T-cell (primary cell): ENCODE measurements at regions not wholly inside any gene's neighbourhood (a gene's known extent, or its start where the extent isn't known, plus 50 kb on each side); places are given as distances from the start of the nearest gene placed in this dataset.

Experiments
- ATAC-seq, 4 experiments: fragments of 200-7000 bp in 3 of 4; fragments of 150-1000 bp in 1 of 4; cut with Tn5 transposase; replicated peaks in 1 of 4; 1 replicate in 3 of 4; 2 replicates in 1 of 4; pipeline ENCODE4 v1.10.0; 2021; ENCODE audit warnings: moderate library complexity in 3 of 4, mild to moderate bottlenecking in 2 of 4, moderate number of reproducible peaks in 1 of 4
- CTCF ChIA-PET, 2 donors: fragments of 300-600 bp; sonication (Branson Sonifier 250); formaldehyde crosslinking; loops; one replicate each; lab custom pipeline; 2022; ENCODE audit warnings: antibody characterized with exemption in 2 of 2; lab: Charles Lee
- POLR2A ChIA-PET, 2 donors: fragments of 300-600 bp; sonication (Branson Sonifier 250); formaldehyde crosslinking; loops; one replicate each; lab custom pipeline; 2022; ENCODE audit warnings: antibody characterized with exemption in 2 of 2; lab: Charles Lee
- DNase-seq, 35 experiments: peaks; one replicate each; pipeline versions ENCODE4 v3.0.0 to v3.0.0-alpha.2; 2013 to 2023
- H3K27ac ChIP-seq: one replicate; pipeline ENCODE4 v1.5.1; 2013; ENCODE audit warnings: low read length
- H3K27me3 ChIP-seq, 2 experiments: replicated peaks in 1 of 2; 1 replicate in 1 of 2; 2 replicates in 1 of 2; pipeline versions ENCODE4 v1.6.1 to v1.7.0; 2013; ENCODE audit warnings: low read length in 1 of 2, mixed read lengths in 1 of 2; ENCODE audit not compliant: control insufficient read depth in 2 of 2, insufficient read depth in 2 of 2; ENCODE audit errors: extremely low read depth in 1 of 2
- H3K36me3 ChIP-seq, 2 donors: 1 replicate in 1 of 2; 2 replicates in 1 of 2; pipeline versions ENCODE4 v1.6.1 to v1.7.0; 2013; ENCODE audit warnings: low read length in 1 of 2; ENCODE audit not compliant: control insufficient read depth in 2 of 2, insufficient read depth in 1 of 2; ENCODE audit errors: extremely low read depth in 1 of 2
- H3K4me1 ChIP-seq, 2 experiments: 1 replicate in 1 of 2; 2 replicates in 1 of 2; pipeline versions ENCODE4 v1.6.1 to v1.7.0; 2013; ENCODE audit warnings: low read length in 2 of 2, mixed read lengths in 1 of 2; ENCODE audit not compliant: insufficient read depth in 2 of 2, control insufficient read depth in 1 of 2; ENCODE audit errors: extremely low read depth in 1 of 2
- H3K4me3 ChIP-seq, 2 donors: 1 replicate in 1 of 2; 2 replicates in 1 of 2; pipeline versions ENCODE4 v1.5.1 to v1.7.0; 2013; ENCODE audit warnings: mild to moderate bottlenecking in 2 of 2, low read length in 1 of 2, moderate library complexity in 1 of 2; ENCODE audit not compliant: control insufficient read depth in 1 of 2; ENCODE audit errors: extremely low read depth in 1 of 2
- H3K9me3 ChIP-seq: 2 replicates; pipeline ENCODE4 v1.7.0; 2013
- H3K27ac Mint-ChIP-seq, 2 donors: one replicate each; pipeline ENCODE4 v1.8.0; 2020 to 2021; ENCODE audit warnings: mild to moderate bottlenecking in 2 of 2, mixed read lengths in 2 of 2
- H3K27me3 Mint-ChIP-seq, 2 donors: one replicate each; pipeline ENCODE4 v1.8.0; 2021 to 2022; ENCODE audit warnings: mixed read lengths in 2 of 2
- H3K36me3 Mint-ChIP-seq: one replicate; pipeline ENCODE4 v1.8.0; 2021; ENCODE audit warnings: mixed read lengths
- H3K4me1 Mint-ChIP-seq, 3 donors: one replicate each; pipeline ENCODE4 v1.8.0; 2020 to 2022; ENCODE audit warnings: mixed read lengths in 3 of 3, mild to moderate bottlenecking in 1 of 3
- H3K4me3 Mint-ChIP-seq, 3 donors: one replicate each; pipeline ENCODE4 v1.8.0; 2020 to 2022; ENCODE audit warnings: mild to moderate bottlenecking in 3 of 3, mixed read lengths in 3 of 3, moderate library complexity in 3 of 3
- H3K9me3 Mint-ChIP-seq, 3 donors: one replicate each; pipeline ENCODE4 v1.8.0; 2020 to 2022; ENCODE audit warnings: mixed read lengths in 3 of 3
- WGBS: methylation state at CpG from one replicate; pipeline ENCODE4 v1.1.5; 2013; ENCODE audit warnings: missing lambda C conversion rate; ENCODE audit not compliant: insufficient coverage; 5-methylcytosine and 5-hydroxymethylcytosine counted together

DNA sequence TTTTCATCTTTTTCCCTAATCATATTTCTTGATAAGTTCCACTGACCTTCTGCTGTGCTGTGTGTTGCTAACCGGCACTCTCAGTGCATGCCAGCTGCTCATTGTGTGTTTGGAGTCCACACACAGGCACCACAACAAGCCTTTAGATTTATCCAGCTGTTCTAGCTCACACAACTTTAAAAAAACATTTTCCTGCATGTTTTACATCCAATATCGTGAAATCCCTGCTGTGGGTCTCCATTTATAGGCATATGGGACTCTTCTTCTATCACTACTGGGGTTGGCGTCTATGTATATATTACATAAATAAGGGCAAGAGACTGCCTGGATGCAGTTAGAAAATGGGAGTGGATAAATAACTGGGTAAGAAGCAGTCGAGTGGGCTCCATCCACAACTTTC lies 183.6 kb upstream of the ADARB2 start:
- no peaks in the 10 kb centered on the region for H3K9me3 ChIP-seq
- no peak for ATAC-seq
- no peak overlapping the region for H3K27ac ChIP-seq
- DNase-seq = no peak
- Mint-ChIP-seq H3K27ac (no peak overlapping the region), H3K4me3 (no peak overlapping the region), H3K36me3 (peaks cover 3% of the 10 kb centered on the region), H3K27me3 (peaks cover 2 to 6% of the 10 kb centered on the region in 2 donors), H3K9me3 (peaks cover 0 to 11% (median 2%) of the 10 kb centered on the region in 3 donors), H3K4me1 (peaks cover 5 to 23% (median 14%) of the 10 kb centered on the region in 3 donors)
- no peak overlapping the region for H3K4me3 ChIP-seq
- H3K4me1 ChIP-seq = peaks cover 0 to 9% of the 10 kb centered on the region in 2 experiments
- peaks cover 0 to 2% of the 10 kb centered on the region in 2 experiments for H3K27me3 ChIP-seq
- CTCF ChIA-PET = no interaction called here
- WGBS = 100% methylated on average over 1 of the region's 4 CpGs
- H3K36me3 ChIP-seq = no peaks in the 10 kb centered on the region
- POLR2A ChIA-PET = no interaction called here

DNA sequence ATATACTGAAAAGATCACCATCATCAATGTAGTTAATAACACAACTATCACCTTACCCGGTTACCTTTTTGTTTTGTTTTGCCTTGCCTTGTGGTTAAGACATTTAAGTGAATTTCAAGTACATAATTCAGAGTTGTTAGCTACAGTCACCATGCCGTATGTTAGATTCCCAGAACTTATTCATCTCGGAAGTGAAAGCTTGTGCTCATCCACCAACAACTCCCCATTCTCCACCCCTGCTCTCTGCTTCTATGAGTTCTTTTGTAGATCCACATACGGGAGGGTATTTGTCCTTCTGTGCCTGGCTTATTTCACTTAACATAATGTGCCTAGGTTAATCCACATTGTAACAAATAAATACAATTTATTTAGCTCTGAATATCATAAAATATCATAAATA lies 182.8 kb upstream of the ADARB2 start:
- Histone ChIP-seq H3K36me3 (no peaks in the 10 kb centered on the region), H3K4me1 (peaks cover 0 to 9% of the 10 kb centered on the region in 2 experiments), H3K9me3 (no peaks in the 10 kb centered on the region), H3K27me3 (peaks cover 0 to 2% of the 10 kb centered on the region in 2 experiments), H3K27ac (no peak overlapping the region), H3K4me3 (no peak overlapping the region)
- ChIA-PET POLR2A (no interaction called here), CTCF (no interaction called here)
- Mint-ChIP-seq H3K27ac (no peak overlapping the region), H3K4me1 (peaks cover 5 to 23% (median 14%) of the 10 kb centered on the region in 3 donors), H3K9me3 (peaks cover 0 to 11% (median 2%) of the 10 kb centered on the region in 3 donors), H3K36me3 (peaks cover 3% of the 10 kb centered on the region), H3K4me3 (no peak overlapping the region), H3K27me3 (peaks cover 2 to 6% of the 10 kb centered on the region in 2 donors)
- ATAC-seq (no peak), DNase-seq (no peak)
- WGBS = 56% methylated on average over 2 of the region's 4 CpGs

DNA sequence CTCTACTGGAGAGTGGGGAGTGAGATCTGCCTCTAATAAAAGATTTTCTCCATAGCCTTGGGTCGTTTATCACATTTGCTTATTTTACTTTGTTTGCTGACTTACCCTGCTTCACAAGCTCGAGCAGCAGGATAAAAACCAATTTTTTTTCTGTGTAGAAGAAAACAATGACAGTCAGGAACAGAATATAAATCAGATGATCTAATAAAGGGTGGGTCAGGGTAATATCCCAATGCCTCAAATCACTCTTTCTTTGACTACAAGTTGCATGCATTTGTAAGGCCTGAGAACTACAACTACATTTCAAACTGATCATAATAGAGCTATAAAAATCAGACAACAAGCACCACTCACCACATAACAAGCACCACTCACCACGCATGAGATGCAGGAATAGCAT lies 174.4 kb upstream of the ADARB2 start:
- no peaks in the 10 kb centered on the region for H3K36me3 Mint-ChIP-seq

DNA sequence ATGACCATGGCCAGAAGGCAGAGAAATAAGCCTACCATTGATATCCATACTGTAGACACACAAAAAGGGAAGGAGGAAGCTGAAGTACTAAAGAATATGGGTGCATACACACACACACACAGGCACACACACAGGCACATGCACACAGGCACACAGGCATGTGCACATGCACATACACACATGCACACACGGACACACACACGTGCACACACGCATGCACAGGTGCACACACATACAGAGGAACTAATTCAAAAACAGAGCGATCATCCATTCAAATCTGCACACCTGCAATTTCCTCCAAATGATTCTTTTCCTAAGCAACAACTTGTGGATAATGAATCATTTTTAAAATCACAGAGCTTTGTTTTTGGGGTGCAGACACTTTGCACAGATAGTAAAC lies 166.7 kb upstream of the ADARB2 start:
- H3K27ac Mint-ChIP-seq = no peak overlapping the region
- CTCF ChIA-PET = interaction anchor here in 1 of 2 donors (0.7 kb wide), 1 partner anchor 271 kb away, joined by 3 read pairs; no protein-coding TSS in a partner anchor
- peaks cover 0 to 7% of the 10 kb centered on the region in 2 donors for H3K27me3 Mint-ChIP-seq
- no peaks in the 10 kb centered on the region for H3K9me3 Mint-ChIP-seq
- DNase-seq = no peak
- no peak overlapping the region for H3K4me3 ChIP-seq
- peaks cover 0 to 7% (median 0%) of the 10 kb centered on the region in 3 donors for H3K4me1 Mint-ChIP-seq
- H3K36me3 Mint-ChIP-seq = no peaks in the 10 kb centered on the region
- WGBS = 100% methylated on average over 2 of the region's 4 CpGs
- H3K4me3 Mint-ChIP-seq = no peak overlapping the region
- no peaks in the 10 kb centered on the region for H3K4me1 ChIP-seq
- no peaks in the 10 kb centered on the region for H3K36me3 ChIP-seq
- peaks cover 0 to 5% of the 10 kb centered on the region in 2 experiments for H3K27me3 ChIP-seq
- no peak overlapping the region for H3K27ac ChIP-seq
- POLR2A ChIA-PET = no interaction called here
- no peaks in the 10 kb centered on the region for H3K9me3 ChIP-seq
- no peak for ATAC-seq

More for the DNA sequence above, 174.4 kb upstream of the ADARB2 start:
- Mint-ChIP-seq H3K27ac (no peak overlapping the region), H3K4me1 (no peaks in the 10 kb centered on the region), H3K27me3 (no peaks in the 10 kb centered on the region), H3K4me3 (no peak overlapping the region), H3K9me3 (no peaks in the 10 kb centered on the region)
- DNase-seq (no peak), ATAC-seq (no peak)
- no peak overlapping the region for H3K27ac ChIP-seq
- WGBS = no CpG with 5 or more reads among the region's 3 CpGs
- CTCF ChIA-PET = no interaction called here
- no peaks in the 10 kb centered on the region for H3K4me1 ChIP-seq
- no peaks in the 10 kb centered on the region for H3K9me3 ChIP-seq
- POLR2A ChIA-PET = no interaction called here
- peaks cover 0 to 3% of the 10 kb centered on the region in 2 experiments for H3K27me3 ChIP-seq
- no peak overlapping the region for H3K4me3 ChIP-seq
- no peaks in the 10 kb centered on the region for H3K36me3 ChIP-seq

GRCh38 chr10:1896153-1896552 lies 158.8 kb upstream of the ADARB2 start:
- ATAC-seq = no peak
- Mint-ChIP-seq H3K36me3 (no peaks in the 10 kb centered on the region), H3K27ac (no peak overlapping the region), H3K27me3 (peaks cover 0 to 7% of the 10 kb centered on the region in 2 donors), H3K9me3 (peaks cover 0 to 5% (median 0%) of the 10 kb centered on the region in 3 donors), H3K4me1 (peaks cover 0 to 21% (median 3%) of the 10 kb centered on the region in 3 donors), H3K4me3 (no peak overlapping the region)
- H3K27me3 ChIP-seq = no peaks in the 10 kb centered on the region
- H3K4me3 ChIP-seq = no peak overlapping the region
- H3K9me3 ChIP-seq = no peaks in the 10 kb centered on the region
- no peak overlapping the region for H3K27ac ChIP-seq
- CTCF ChIA-PET = no interaction called here
- H3K36me3 ChIP-seq = no peaks in the 10 kb centered on the region
- peaks cover 3 to 5% of the 10 kb centered on the region in 2 experiments for H3K4me1 ChIP-seq
- POLR2A ChIA-PET = no interaction called here
- WGBS = 96% methylated on average over 5 of the region's 5 CpGs
- no peak for DNase-seq

GRCh38 chr10:1895691-1896090 lies 158.4 kb upstream of the ADARB2 start:
- no peak overlapping the region for H3K27ac Mint-ChIP-seq
- ATAC-seq (no peak), DNase-seq (no peak)
- Histone ChIP-seq H3K27me3 (no peaks in the 10 kb centered on the region), H3K4me1 (peaks cover 3 to 5% of the 10 kb centered on the region in 2 experiments), H3K27ac (no peak overlapping the region), H3K4me3 (no peak overlapping the region), H3K9me3 (no peaks in the 10 kb centered on the region), H3K36me3 (no peaks in the 10 kb centered on the region)
- no peaks in the 10 kb centered on the region for H3K36me3 Mint-ChIP-seq
- peaks cover 0 to 5% (median 0%) of the 10 kb centered on the region in 3 donors for H3K9me3 Mint-ChIP-seq
- no peak overlapping the region for H3K4me3 Mint-ChIP-seq
- H3K27me3 Mint-ChIP-seq = peaks cover 0 to 7% of the 10 kb centered on the region in 2 donors
- WGBS = no CpG with 5 or more reads among the region's 9 CpGs
- CTCF ChIA-PET = no interaction called here
- POLR2A ChIA-PET = no interaction called here
- H3K4me1 Mint-ChIP-seq = peaks cover 0 to 21% (median 3%) of the 10 kb centered on the region in 3 donors
